ENCODE measurements at regions not wholly inside any gene's neighbourhood (a gene's known extent, or its start where the extent isn't known, plus 50 kb on each side); places are given as distances from the start of the nearest gene placed in this dataset.

DNA sequence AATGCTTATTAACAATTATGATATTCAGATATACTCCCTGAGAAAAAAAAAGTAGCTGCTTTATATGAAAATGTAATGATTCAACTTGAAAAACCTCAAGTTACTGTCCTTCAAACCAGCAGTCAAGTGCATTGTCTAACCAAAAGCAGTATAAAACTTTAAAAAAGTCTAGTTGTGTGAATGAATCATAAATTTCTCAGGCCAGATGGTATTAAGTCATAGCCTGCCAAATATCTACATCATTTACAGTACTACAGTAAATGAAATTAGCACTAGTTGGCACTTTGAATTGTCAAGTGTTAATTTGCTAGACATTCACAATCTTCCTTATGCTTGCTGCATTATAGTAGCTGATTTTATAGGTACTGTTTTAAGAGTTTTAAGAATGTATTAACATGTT is 85.9 kb downstream of the CBLN2 start:
- TF ChIP-seq, protein P1, sequence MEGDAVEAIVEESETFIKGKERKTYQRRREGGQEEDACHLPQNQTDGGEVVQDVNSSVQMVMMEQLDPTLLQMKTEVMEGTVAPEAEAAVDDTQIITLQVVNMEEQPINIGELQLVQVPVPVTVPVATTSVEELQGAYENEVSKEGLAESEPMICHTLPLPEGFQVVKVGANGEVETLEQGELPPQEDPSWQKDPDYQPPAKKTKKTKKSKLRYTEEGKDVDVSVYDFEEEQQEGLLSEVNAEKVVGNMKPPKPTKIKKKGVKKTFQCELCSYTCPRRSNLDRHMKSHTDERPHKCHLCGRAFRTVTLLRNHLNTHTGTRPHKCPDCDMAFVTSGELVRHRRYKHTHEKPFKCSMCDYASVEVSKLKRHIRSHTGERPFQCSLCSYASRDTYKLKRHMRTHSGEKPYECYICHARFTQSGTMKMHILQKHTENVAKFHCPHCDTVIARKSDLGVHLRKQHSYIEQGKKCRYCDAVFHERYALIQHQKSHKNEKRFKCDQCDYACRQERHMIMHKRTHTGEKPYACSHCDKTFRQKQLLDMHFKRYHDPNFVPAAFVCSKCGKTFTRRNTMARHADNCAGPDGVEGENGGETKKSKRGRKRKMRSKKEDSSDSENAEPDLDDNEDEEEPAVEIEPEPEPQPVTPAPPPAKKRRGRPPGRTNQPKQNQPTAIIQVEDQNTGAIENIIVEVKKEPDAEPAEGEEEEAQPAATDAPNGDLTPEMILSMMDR (conservative IDR thresholded peaks at IDR 0.05; ENCODE audit: low read depth, low read length): no peak
- no peak for TF ChIP-seq EZH2 (IDR thresholded peaks at IDR 0.05; ENCODE audit: borderline replicate concordance, low read depth, low read length, poor library complexity, severe bottlenecking)

All from A673 (cell line).